Mesendoderm (in vitro differentiated cells): ENCODE measurements at regions not wholly inside any gene's neighbourhood (a gene's known extent, or its start where the extent isn't known, plus 50 kb on each side); places are given as distances from the start of the nearest gene placed in this dataset.

Source experiments
- DNase-seq: peaks from one replicate; pipeline ENCODE4 v3.0.0; 2013
- H2AK5ac ChIP-seq: 2 replicates; pipeline ENCODE4 v1.6.1; 2013; ENCODE audit warnings: low read length, inconsistent platforms
- H2BK120ac ChIP-seq: 2 replicates; pipeline ENCODE4 v1.6.1; 2013; ENCODE audit warnings: low read depth, mild to moderate bottlenecking, low read length, moderate library complexity, mixed read lengths
- H2BK15ac ChIP-seq: replicated peaks from 2 replicates; pipeline ENCODE4 v1.6.1; 2013; ENCODE audit warnings: low read depth, mild to moderate bottlenecking, moderate library complexity
- H2BK5ac ChIP-seq: 2 replicates; pipeline ENCODE4 v1.6.1; 2013; ENCODE audit warnings: low read length, inconsistent platforms
- H3K18ac ChIP-seq: 2 replicates; pipeline ENCODE4 v1.6.1; 2013; ENCODE audit warnings: mild to moderate bottlenecking, low read length, mixed read lengths
- H3K23ac ChIP-seq: one replicate; pipeline ENCODE4 v1.6.1; 2013; ENCODE audit warnings: low read length
- H3K27ac ChIP-seq: 2 replicates; pipeline ENCODE4 v1.5.1; 2013; ENCODE audit warnings: low read depth, mild to moderate bottlenecking, inconsistent platforms, low read length, moderate library complexity
- H3K27me3 ChIP-seq: 2 replicates; pipeline ENCODE4 v1.6.1; 2013; ENCODE audit warnings: low read length, control low read depth, mild to moderate bottlenecking, inconsistent platforms; ENCODE audit not compliant: insufficient read depth, poor library complexity
- H3K36me3 ChIP-seq: 2 replicates; pipeline ENCODE4 v1.6.1; 2013; ENCODE audit warnings: low read length, inconsistent platforms; ENCODE audit not compliant: control insufficient read depth, insufficient read depth
- H3K4ac ChIP-seq: one replicate; pipeline ENCODE4 v1.6.1; 2013; ENCODE audit warnings: low read depth, mild to moderate bottlenecking, low read length, moderate library complexity
- H3K4me1 ChIP-seq: 2 replicates; pipeline ENCODE4 v1.6.1; 2013; ENCODE audit warnings: low read depth, low read length, inconsistent platforms; ENCODE audit not compliant: control insufficient read depth
- H3K4me2 ChIP-seq: 2 replicates; pipeline ENCODE4 v1.6.1; 2013; ENCODE audit warnings: low read length
- H3K4me3 ChIP-seq: 2 replicates; pipeline ENCODE4 v1.5.1; 2013; ENCODE audit warnings: mild to moderate bottlenecking, low read length
- H3K56ac ChIP-seq: one replicate; pipeline ENCODE4 v1.6.1; 2013; ENCODE audit warnings: low read length
- H3K79me1 ChIP-seq: 2 replicates; pipeline ENCODE4 v1.6.1; 2013; ENCODE audit warnings: low read length, inconsistent platforms
- H3K79me2 ChIP-seq: 2 replicates; pipeline ENCODE4 v1.6.1; 2013; ENCODE audit warnings: mild to moderate bottlenecking, low read length; ENCODE audit not compliant: control insufficient read depth, insufficient read depth
- H3K9ac ChIP-seq: 2 replicates; pipeline ENCODE4 v1.6.1; 2013; ENCODE audit warnings: low read length, inconsistent platforms
- H4K5ac ChIP-seq: one replicate; pipeline ENCODE4 v1.6.1; 2013; ENCODE audit warnings: low read length
- H4K8ac ChIP-seq: one replicate; pipeline ENCODE4 v1.6.1; 2013; ENCODE audit warnings: low read depth, mild to moderate bottlenecking, control low read depth, low read length, moderate library complexity
- whole genome bisulfite sequencing: extraction: QIAGEN DNeasy Blood & Tissue Kit; methylation state at CpG from one replicate; pipeline ENCODE4 v1.1.7; 2013; ENCODE audit warnings: low lambda C conversion rate, missing lambda C conversion rate; ENCODE audit not compliant: insufficient coverage; ENCODE audit errors: extremely low coverage; 5-methylcytosine and 5-hydroxymethylcytosine counted together

GRCh38 chr5:129821477-129822131, 73.7 kb downstream of the MINAR2 start:
- no peak overlapping the region for H3K56ac ChIP-seq
- no peak overlapping the region for H4K8ac ChIP-seq
- no peak overlapping the region for H3K18ac ChIP-seq
- H2BK5ac ChIP-seq = no peak overlapping the region
- no peak overlapping the region for H2BK15ac ChIP-seq
- H3K4me1 ChIP-seq = no peaks in the 10 kb centered on the region
- DNase-seq = no peak
- no peak overlapping the region for H3K4ac ChIP-seq
- no peak overlapping the region for H2BK120ac ChIP-seq
- H3K79me2 ChIP-seq = no peaks in the 10 kb centered on the region
- no peak overlapping the region for H3K4me3 ChIP-seq
- WGBS = no CpG with 5 or more reads among the region's 2 CpGs
- no peak overlapping the region for H3K23ac ChIP-seq
- H3K4me2 ChIP-seq = no peak overlapping the region
- no peak overlapping the region for H3K27ac ChIP-seq
- H2AK5ac ChIP-seq = no peak overlapping the region
- H3K9ac ChIP-seq = no peak overlapping the region
- no peaks in the 10 kb centered on the region for H3K27me3 ChIP-seq
- H3K79me1 ChIP-seq = no peaks in the 10 kb centered on the region
- no peak overlapping the region for H4K5ac ChIP-seq
- H3K36me3 ChIP-seq = no peaks in the 10 kb centered on the region

GRCh38 chr5:129830288-129830687, 74.0 kb upstream of the CHSY3 start:
- no peak overlapping the region for H3K23ac ChIP-seq
- DNase-seq = no peak
- WGBS = no CpG with 5 or more reads among the region's 2 CpGs
- no peaks in the 10 kb centered on the region for H3K79me2 ChIP-seq
- no peak overlapping the region for H3K27ac ChIP-seq
- no peaks in the 10 kb centered on the region for H3K4me1 ChIP-seq
- H2AK5ac ChIP-seq = no peak overlapping the region
- no peak overlapping the region for H2BK15ac ChIP-seq
- H3K4me2 ChIP-seq = no peak overlapping the region
- H3K27me3 ChIP-seq = no peaks in the 10 kb centered on the region
- no peaks in the 10 kb centered on the region for H3K79me1 ChIP-seq
- H3K9ac ChIP-seq = no peak overlapping the region
- no peak overlapping the region for H2BK5ac ChIP-seq
- H3K56ac ChIP-seq = no peak overlapping the region
- no peak overlapping the region for H4K5ac ChIP-seq
- H3K18ac ChIP-seq = no peak overlapping the region
- no peak overlapping the region for H4K8ac ChIP-seq
- no peak overlapping the region for H2BK120ac ChIP-seq
- H3K4ac ChIP-seq = no peak overlapping the region
- H3K36me3 ChIP-seq = no peaks in the 10 kb centered on the region
- H3K4me3 ChIP-seq = no peak overlapping the region

GRCh38 chr5:129836321-129836720, 67.9 kb upstream of the CHSY3 start:
- no peak overlapping the region for H3K9ac ChIP-seq
- H3K27ac ChIP-seq = no peak overlapping the region
- H3K79me2 ChIP-seq = no peaks in the 10 kb centered on the region
- no peak overlapping the region for H2BK15ac ChIP-seq
- H3K79me1 ChIP-seq = no peaks in the 10 kb centered on the region
- H3K4me1 ChIP-seq = no peaks in the 10 kb centered on the region
- no peak overlapping the region for H3K18ac ChIP-seq
- no peak for DNase-seq
- no peak overlapping the region for H2AK5ac ChIP-seq
- H3K23ac ChIP-seq = no peak overlapping the region
- H4K8ac ChIP-seq = no peak overlapping the region
- no CpG with 5 or more reads among the region's 2 CpGs for WGBS
- no peak overlapping the region for H3K4me3 ChIP-seq
- no peak overlapping the region for H4K5ac ChIP-seq
- H3K36me3 ChIP-seq = no peaks in the 10 kb centered on the region
- H3K27me3 ChIP-seq = no peaks in the 10 kb centered on the region
- no peak overlapping the region for H3K4ac ChIP-seq
- H3K4me2 ChIP-seq = no peak overlapping the region
- no peak overlapping the region for H2BK120ac ChIP-seq
- H3K56ac ChIP-seq = no peak overlapping the region
- H2BK5ac ChIP-seq = no peak overlapping the region

GRCh38 chr5:129844764-129845163, 59.5 kb upstream of the CHSY3 start:
- no peak overlapping the region for H2BK15ac ChIP-seq
- no peaks in the 10 kb centered on the region for H3K79me2 ChIP-seq
- no peak overlapping the region for H3K4ac ChIP-seq
- no peak overlapping the region for H2AK5ac ChIP-seq
- no peak overlapping the region for H3K4me2 ChIP-seq
- H3K56ac ChIP-seq = no peak overlapping the region
- no peak overlapping the region for H2BK120ac ChIP-seq
- no peak overlapping the region for H3K23ac ChIP-seq
- H3K18ac ChIP-seq = no peak overlapping the region
- no peak overlapping the region for H2BK5ac ChIP-seq
- no peaks in the 10 kb centered on the region for H3K27me3 ChIP-seq
- H3K9ac ChIP-seq = no peak overlapping the region
- H4K8ac ChIP-seq = no peak overlapping the region
- no peaks in the 10 kb centered on the region for H3K36me3 ChIP-seq
- H4K5ac ChIP-seq = no peak overlapping the region
- DNase-seq = no peak
- H3K4me1 ChIP-seq = no peaks in the 10 kb centered on the region
- no peaks in the 10 kb centered on the region for H3K79me1 ChIP-seq
- H3K27ac ChIP-seq = no peak overlapping the region
- H3K4me3 ChIP-seq = no peak overlapping the region

- no peaks in the 10 kb centered on the region for H3K4me1 ChIP-seq
- H2BK15ac ChIP-seq = no peak overlapping the region
- no CpG with 5 or more reads among the region's 6 CpGs for WGBS
- H3K27me3 ChIP-seq = no peaks in the 10 kb centered on the region
- no peak overlapping the region for H2BK5ac ChIP-seq
- no peak overlapping the region for H4K8ac ChIP-seq
- no peak overlapping the region for H3K56ac ChIP-seq
- H2BK120ac ChIP-seq = no peak overlapping the region
- H3K23ac ChIP-seq = no peak overlapping the region
- no peaks in the 10 kb centered on the region for H3K36me3 ChIP-seq
- no peak overlapping the region for H3K9ac ChIP-seq
- H3K4ac ChIP-seq = no peak overlapping the region
- H3K27ac ChIP-seq = no peak overlapping the region
- H2AK5ac ChIP-seq = no peak overlapping the region
- DNase-seq = peak; percentile 80
- no peaks in the 10 kb centered on the region for H3K79me2 ChIP-seq
- H3K79me1 ChIP-seq = no peaks in the 10 kb centered on the region
- no peak overlapping the region for H4K5ac ChIP-seq
- no peak overlapping the region for H3K18ac ChIP-seq
- no peak overlapping the region for H3K4me2 ChIP-seq
- no peak overlapping the region for H3K4me3 ChIP-seq
Observed at GRCh38 chr5:129852747-129853352, 51.4 kb upstream of the CHSY3 start.

- DNase-seq = no peak
- no peak overlapping the region for H4K5ac ChIP-seq
- H3K79me2 ChIP-seq = no peaks in the 10 kb centered on the region
Observed at GRCh38 chr5:129853588-129853987, 50.7 kb upstream of the CHSY3 start.

More at GRCh38 chr5:129853588-129853987, 50.7 kb upstream of the CHSY3 start:
- Histone ChIP-seq H3K79me1 (no peaks in the 10 kb centered on the region), H3K23ac (no peak overlapping the region), H2BK120ac (no peak overlapping the region), H2AK5ac (no peak overlapping the region), H2BK15ac (no peak overlapping the region), H3K4me1 (no peaks in the 10 kb centered on the region), H3K56ac (no peak overlapping the region), H3K36me3 (no peaks in the 10 kb centered on the region), H3K18ac (no peak overlapping the region), H3K4ac (no peak overlapping the region), H2BK5ac (no peak overlapping the region), H3K4me3 (no peak overlapping the region), H3K27ac (no peak overlapping the region), H3K4me2 (no peak overlapping the region), H3K27me3 (no peaks in the 10 kb centered on the region), H4K8ac (no peak overlapping the region), H3K9ac (no peak overlapping the region)
- no CpG with 5 or more reads among the region's 5 CpGs for WGBS
